Fibroblast of lung (primary cell): ENCODE measurements at regions not wholly inside any gene's neighbourhood (a gene's known extent, or its start where the extent isn't known, plus 50 kb on each side); places are given as distances from the start of the nearest gene placed in this dataset.

Experiments
- DNase-seq, 2 donors: peaks; one replicate each; pipeline versions ENCODE4 v3.0.0 to v3.0.0-alpha.2; 2010; ENCODE audit warnings: low read depth in 2 of 2
- H2AFZ ChIP-seq: 2 replicates; pipeline ENCODE4 v1.5.1; 2012; ENCODE audit warnings: low read length, control low read depth, inconsistent platforms
- H3K27ac ChIP-seq: 2 replicates; pipeline ENCODE4 v1.5.1; 2011; ENCODE audit warnings: low read length, control low read depth; ENCODE audit not compliant: insufficient read depth
- H3K27me3 ChIP-seq: 2 replicates; pipeline ENCODE4 v1.5.1; 2011; ENCODE audit warnings: mild to moderate bottlenecking, low read length; ENCODE audit not compliant: control insufficient read depth, insufficient read depth
- H3K36me3 ChIP-seq: 2 replicates; pipeline ENCODE4 v1.5.1; 2011; ENCODE audit warnings: low read length; ENCODE audit not compliant: control insufficient read depth, insufficient read depth
- H3K4me1 ChIP-seq: 2 replicates; pipeline ENCODE4 v1.5.1; 2011; ENCODE audit warnings: low read length; ENCODE audit not compliant: control insufficient read depth, insufficient read depth; ENCODE audit errors: extremely low read depth
- H3K4me2 ChIP-seq: 2 replicates; pipeline ENCODE4 v1.5.1; 2011; ENCODE audit warnings: low read length, control low read depth; ENCODE audit not compliant: insufficient read depth; ENCODE audit errors: extremely low read depth
- H3K4me3 ChIP-seq, 4 experiments: fragments of 200-600 bp in 1 of 4; sonication (generic) in 1 of 4; replicated peaks in 1 of 4; 2 replicates each; pipeline ENCODE4 v1.5.1; 2011 to 2016; ENCODE audit warnings: low read length in 4 of 4, low read depth in 3 of 4, mild to moderate bottlenecking in 3 of 4, control low read depth in 2 of 4, inconsistent platforms in 1 of 4, mixed read lengths in 1 of 4; ENCODE audit not compliant: insufficient read depth in 1 of 4; ENCODE audit errors: control extremely low read depth in 1 of 4
- H3K79me2 ChIP-seq: 2 replicates; pipeline ENCODE4 v1.5.1; 2012; ENCODE audit warnings: mild to moderate bottlenecking, low read length, inconsistent platforms; ENCODE audit not compliant: control insufficient read depth, insufficient read depth
- H3K9ac ChIP-seq: 2 replicates; pipeline ENCODE4 v1.5.1; 2011; ENCODE audit warnings: mild to moderate bottlenecking, low read length, control low read depth; ENCODE audit not compliant: insufficient read depth
- H3K9me3 ChIP-seq: 2 replicates; pipeline ENCODE4 v1.5.1; 2012; ENCODE audit warnings: low read depth, low read length; ENCODE audit not compliant: control insufficient read depth, insufficient read depth
- H4K20me1 ChIP-seq: 2 replicates; pipeline ENCODE4 v1.5.1; 2011; ENCODE audit warnings: low read length; ENCODE audit not compliant: control insufficient read depth, insufficient read depth; ENCODE audit errors: extremely low read depth
- EZH2 ChIP-seq: IDR thresholded peaks from 2 replicates; pipeline ENCODE4 v1.5.1; 2012; ENCODE audit warnings: low read length, control low read depth, mild to moderate bottlenecking; ENCODE audit errors: missing control alignments
- TF ChIP-seq, protein P1 (sequence below), 2 donors: IDR thresholded peaks in 1 of 2; conservative IDR thresholded peaks in 1 of 2; 1 replicate in 1 of 2; 2 replicates in 1 of 2; pipeline ENCODE4 v1.5.1; 2011 to 2012; ENCODE audit warnings: low read length in 2 of 2, control low read depth in 1 of 2, inconsistent platforms in 1 of 2, low read depth in 1 of 2, mild to moderate bottlenecking in 1 of 2

DNA sequence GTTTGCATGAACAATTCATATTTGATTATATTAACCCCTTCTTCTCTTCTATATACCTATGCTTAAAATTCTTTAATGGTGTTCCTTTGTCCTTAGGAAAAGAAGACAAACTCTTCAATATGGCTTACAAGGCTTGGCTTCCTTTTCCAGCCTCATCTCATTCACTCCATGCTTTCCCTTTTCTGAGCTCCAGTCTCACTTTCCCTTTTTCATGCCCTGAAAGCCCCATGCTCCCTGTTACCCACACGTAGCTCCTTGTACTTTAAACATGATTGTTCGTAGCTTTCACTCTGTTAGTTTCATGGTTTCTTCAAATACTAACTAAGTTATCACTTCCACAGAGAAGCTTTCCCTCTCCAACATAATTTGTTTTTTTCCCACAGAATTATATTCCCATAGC lies 161.3 kb downstream of the UBE2E3 start:
- H3K4me3 ChIP-seq: no peak overlapping the region
- no peaks in the 10 kb centered on the region for H3K9me3 ChIP-seq
- no peak overlapping the region for H2AFZ ChIP-seq
- no peak overlapping the region for H3K9ac ChIP-seq
- no peaks in the 10 kb centered on the region for H3K79me2 ChIP-seq
- no peaks in the 10 kb centered on the region for H3K27me3 ChIP-seq
- H3K36me3 ChIP-seq: no peaks in the 10 kb centered on the region
- TF ChIP-seq EZH2: no peak
- TF ChIP-seq, protein P1, sequence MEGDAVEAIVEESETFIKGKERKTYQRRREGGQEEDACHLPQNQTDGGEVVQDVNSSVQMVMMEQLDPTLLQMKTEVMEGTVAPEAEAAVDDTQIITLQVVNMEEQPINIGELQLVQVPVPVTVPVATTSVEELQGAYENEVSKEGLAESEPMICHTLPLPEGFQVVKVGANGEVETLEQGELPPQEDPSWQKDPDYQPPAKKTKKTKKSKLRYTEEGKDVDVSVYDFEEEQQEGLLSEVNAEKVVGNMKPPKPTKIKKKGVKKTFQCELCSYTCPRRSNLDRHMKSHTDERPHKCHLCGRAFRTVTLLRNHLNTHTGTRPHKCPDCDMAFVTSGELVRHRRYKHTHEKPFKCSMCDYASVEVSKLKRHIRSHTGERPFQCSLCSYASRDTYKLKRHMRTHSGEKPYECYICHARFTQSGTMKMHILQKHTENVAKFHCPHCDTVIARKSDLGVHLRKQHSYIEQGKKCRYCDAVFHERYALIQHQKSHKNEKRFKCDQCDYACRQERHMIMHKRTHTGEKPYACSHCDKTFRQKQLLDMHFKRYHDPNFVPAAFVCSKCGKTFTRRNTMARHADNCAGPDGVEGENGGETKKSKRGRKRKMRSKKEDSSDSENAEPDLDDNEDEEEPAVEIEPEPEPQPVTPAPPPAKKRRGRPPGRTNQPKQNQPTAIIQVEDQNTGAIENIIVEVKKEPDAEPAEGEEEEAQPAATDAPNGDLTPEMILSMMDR (conservative IDR thresholded peaks at IDR 0.05 in 1 of 2, IDR thresholded peaks at IDR 0.05 in 1 of 2; ENCODE audit: low read depth in 1 of 2, low read length in 2 of 2): no peak
- no peak for DNase-seq
- H4K20me1 ChIP-seq: no peaks in the 10 kb centered on the region
- no peaks in the 10 kb centered on the region for H3K4me1 ChIP-seq
- no peak overlapping the region for H3K27ac ChIP-seq
- no peak overlapping the region for H3K4me2 ChIP-seq

DNA sequence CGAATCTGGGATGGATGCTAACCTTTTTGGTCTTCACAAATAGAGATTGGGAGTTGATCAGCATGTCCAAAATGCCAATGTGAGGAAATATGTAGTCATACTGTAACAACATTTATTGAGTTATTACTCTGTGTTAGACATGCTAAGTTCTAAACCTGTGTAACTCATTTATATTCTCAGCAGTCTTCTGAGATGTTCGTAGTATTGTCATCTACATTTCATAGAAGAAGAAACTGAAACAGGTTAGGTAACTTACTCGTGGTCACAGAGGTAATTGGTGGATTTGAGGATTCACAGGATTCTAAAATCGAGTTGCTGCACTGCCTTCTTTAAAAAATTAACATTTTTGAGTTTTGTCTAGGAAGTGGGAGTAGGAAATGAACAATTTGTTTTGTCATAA lies 162.1 kb downstream of the UBE2E3 start:
- no peak overlapping the region for H3K9ac ChIP-seq
- no peak overlapping the region for H3K4me2 ChIP-seq
- H4K20me1 ChIP-seq: no peaks in the 10 kb centered on the region
- H3K27ac ChIP-seq: no peak overlapping the region
- H3K27me3 ChIP-seq: no peaks in the 10 kb centered on the region
- no peaks in the 10 kb centered on the region for H3K4me1 ChIP-seq
- H3K9me3 ChIP-seq: no peaks in the 10 kb centered on the region
- H2AFZ ChIP-seq: no peak overlapping the region
- H3K4me3 ChIP-seq: no peak overlapping the region
- DNase-seq: no peak
- TF ChIP-seq, protein P1 (conservative IDR thresholded peaks at IDR 0.05 in 1 of 2, IDR thresholded peaks at IDR 0.05 in 1 of 2; ENCODE audit: low read depth in 1 of 2, low read length in 2 of 2): no peak
- no peak for TF ChIP-seq EZH2
- H3K79me2 ChIP-seq: no peaks in the 10 kb centered on the region
- H3K36me3 ChIP-seq: no peaks in the 10 kb centered on the region

DNA sequence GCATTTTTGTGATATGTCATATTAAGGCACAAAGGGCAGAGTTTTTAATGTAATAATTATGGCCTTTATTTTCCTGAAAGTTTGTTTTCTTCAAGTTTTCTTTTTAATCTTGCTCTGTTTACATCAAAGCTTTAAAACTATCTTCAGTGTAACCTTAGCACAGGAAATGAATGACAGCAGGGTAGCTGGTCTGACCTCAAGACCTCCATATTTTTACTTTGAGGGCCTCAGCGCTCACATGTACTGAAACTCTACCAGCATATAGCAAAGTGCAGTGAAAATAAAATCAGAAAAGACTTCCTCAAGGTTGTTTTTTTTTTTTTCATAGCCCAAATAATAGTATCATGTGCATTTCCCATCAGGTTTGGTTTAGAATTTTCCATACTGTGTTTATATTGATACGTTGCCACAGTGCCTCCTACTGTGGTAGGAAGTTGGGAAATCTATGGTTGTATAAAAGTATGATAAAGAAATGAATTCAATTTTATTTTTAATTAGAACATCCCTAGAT lies 163.4 kb downstream of the UBE2E3 start:
- TF ChIP-seq EZH2: no peak
- TF ChIP-seq, protein P1 (conservative IDR thresholded peaks at IDR 0.05 in 1 of 2, IDR thresholded peaks at IDR 0.05 in 1 of 2; ENCODE audit: low read depth in 1 of 2, low read length in 2 of 2): no peak
- Histone ChIP-seq H3K27ac (no peak overlapping the region), H3K9me3 (no peaks in the 10 kb centered on the region), H3K4me3 (no peak overlapping the region), H3K79me2 (no peaks in the 10 kb centered on the region), H3K4me1 (no peaks in the 10 kb centered on the region), H3K4me2 (no peak overlapping the region), H3K9ac (no peak overlapping the region), H3K36me3 (no peaks in the 10 kb centered on the region), H3K27me3 (no peaks in the 10 kb centered on the region), H2AFZ (no peak overlapping the region), H4K20me1 (no peaks in the 10 kb centered on the region)
- DNase-seq: no peak
